GM18517 (cell line): ENCODE measurements at regions not wholly inside any gene's neighbourhood (a gene's known extent, or its start where the extent isn't known, plus 50 kb on each side); places are given as distances from the start of the nearest gene placed in this dataset.

ENCODE experiments used
- ATAC-seq: cut with Tn5 transposase; IDR thresholded peaks from one replicate; pipeline ENCODE4 v1.9.1; 2021; ENCODE audit warnings: mild to moderate bottlenecking, moderate library complexity; ENCODE audit not compliant: unreplicated experiment

DNA sequence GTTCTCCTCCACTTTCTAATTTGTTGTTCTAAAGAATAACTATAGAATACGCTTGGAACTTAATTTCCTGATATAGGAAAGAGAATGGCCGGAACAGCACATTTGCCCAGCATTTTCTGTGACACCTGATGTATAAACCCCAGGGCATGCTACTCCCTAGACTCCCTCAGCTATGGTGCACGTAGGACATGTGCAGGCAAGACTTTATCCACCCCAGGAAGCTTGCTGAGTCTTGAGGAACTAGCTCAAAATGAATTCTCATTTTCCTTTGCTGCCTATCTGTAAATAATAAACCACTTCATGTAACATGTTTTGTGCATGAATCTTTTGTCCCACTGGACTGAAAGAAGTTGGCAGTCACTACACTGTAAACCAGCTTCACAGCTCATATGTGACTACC lies 535.8 kb upstream of the SLITRK1 start:
- ATAC-seq: no peak

GRCh38 chr13:84417416-84417815 lies 535.1 kb upstream of the SLITRK1 start:
- no peak for ATAC-seq

DNA sequence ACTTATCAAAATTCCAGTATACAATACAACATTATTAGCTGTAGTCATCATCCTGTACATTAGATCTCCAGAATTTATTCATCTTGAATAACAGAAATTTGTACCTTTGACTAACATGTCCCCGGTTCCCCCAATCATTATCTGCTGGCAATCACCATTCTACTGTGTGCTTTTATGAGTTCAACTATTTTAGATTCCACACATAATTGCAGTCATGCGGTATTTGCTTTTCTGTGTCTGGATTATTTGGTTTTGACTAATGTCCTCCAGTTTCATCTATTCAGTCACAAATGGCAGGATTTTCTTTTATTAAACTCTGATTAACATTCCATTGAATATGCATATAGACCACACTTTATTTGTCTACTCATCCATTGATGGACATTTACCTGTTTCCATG lies 530.7 kb upstream of the SLITRK1 start:
- no peak for ATAC-seq

- no peak for ATAC-seq
These were observed 523.0 kb upstream of the SLITRK1 start for GRCh38 chr13:84405286-84405685.

DNA sequence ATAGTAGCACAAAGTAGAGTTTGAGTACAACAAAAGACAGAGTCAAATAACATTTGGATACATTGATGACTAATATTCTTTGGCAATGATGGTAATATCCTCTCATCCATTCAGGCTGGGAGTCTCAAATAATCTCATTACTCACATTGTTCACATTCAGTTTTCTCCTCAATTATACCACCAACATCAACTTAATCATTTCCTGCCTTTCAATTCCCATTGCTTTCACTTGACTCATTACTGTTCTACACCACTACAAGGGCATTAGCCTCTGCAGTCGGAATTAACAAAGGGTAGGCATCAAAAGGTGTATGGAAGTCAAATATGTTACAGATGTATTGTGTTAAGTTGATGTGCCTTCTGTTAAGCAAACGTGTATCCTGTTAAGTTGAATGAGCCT lies 518.4 kb upstream of the SLITRK1 start:
- no peak for ATAC-seq

GRCh38 chr13:84399320-84400085 lies 517.2 kb upstream of the SLITRK1 start:
- ATAC-seq: no peak

GRCh38 chr13:84393981-84394625 lies 511.8 kb upstream of the SLITRK1 start:
- no peak for ATAC-seq

GRCh38 chr13:84380866-84381265 lies 498.6 kb upstream of the SLITRK1 start:
- no peak for ATAC-seq

GRCh38 chr13:84377106-84377505 lies 494.8 kb upstream of the SLITRK1 start:
- ATAC-seq: no peak

DNA sequence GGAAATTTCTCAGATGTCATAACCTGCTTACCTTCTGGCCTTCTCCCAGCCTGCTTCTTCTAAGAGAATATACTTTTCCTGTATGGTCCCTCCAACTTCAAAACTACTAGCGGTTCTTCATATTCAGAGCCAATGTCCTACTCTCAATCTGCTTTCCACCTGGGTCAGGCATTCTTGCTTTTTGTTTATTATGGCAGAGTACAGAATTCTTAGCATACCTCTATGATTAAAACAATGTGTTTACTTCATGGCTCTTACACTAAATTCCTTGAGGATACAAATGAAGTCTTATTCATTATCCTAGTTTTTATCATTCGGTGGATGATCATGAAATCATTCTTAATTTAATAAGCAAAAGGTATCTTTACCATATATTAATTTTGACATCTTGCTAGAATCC lies 484.2 kb upstream of the SLITRK1 start:
- no peak for ATAC-seq

GRCh38 chr13:84362777-84363176 lies 480.5 kb upstream of the SLITRK1 start:
- no peak for ATAC-seq

GRCh38 chr13:84360822-84361221 lies 478.5 kb upstream of the SLITRK1 start:
- ATAC-seq: no peak

DNA sequence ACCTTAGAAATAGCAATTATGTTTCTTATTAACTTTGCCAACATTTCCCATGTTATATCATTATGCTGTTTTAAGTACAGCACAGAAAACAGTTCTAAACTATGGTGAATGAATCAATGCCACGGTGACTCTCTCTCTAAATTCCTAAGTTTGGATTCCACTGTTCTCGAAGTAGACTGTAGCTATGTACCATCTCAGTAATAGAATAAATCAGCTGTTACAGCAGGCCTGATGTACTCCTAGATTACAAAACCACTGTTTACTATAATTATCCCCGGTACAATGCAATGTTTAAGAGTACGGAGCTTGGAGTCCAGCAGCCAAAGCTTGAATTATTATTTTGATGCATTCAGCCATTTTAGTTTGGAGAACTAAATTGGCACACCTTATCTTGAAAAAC lies 476.3 kb upstream of the SLITRK1 start:
- no peak for ATAC-seq

GRCh38 chr13:84352946-84353345 lies 470.7 kb upstream of the SLITRK1 start:
- no peak for ATAC-seq

DNA sequence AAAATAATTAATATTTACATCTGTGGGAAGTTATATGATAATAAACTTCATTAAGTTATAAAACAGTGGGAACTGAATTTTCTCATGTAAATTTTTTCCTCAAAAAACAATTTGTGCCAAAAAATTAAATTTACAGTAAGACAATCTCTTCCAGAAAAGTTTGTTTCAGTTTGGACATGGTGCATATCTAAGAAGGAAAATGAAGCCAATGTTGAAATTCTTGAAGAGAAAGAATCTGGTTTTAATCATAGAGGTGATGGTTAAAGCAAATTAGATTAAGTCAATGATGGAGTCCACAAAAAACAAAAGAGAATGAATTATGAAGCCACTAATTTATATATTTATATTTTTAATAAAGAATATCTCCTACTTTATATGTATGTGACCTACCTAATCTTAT lies 457.2 kb upstream of the SLITRK1 start:
- no peak for ATAC-seq

- no peak for ATAC-seq
These were observed 450.1 kb upstream of the SLITRK1 start for GRCh38 chr13:84332346-84332745.

DNA sequence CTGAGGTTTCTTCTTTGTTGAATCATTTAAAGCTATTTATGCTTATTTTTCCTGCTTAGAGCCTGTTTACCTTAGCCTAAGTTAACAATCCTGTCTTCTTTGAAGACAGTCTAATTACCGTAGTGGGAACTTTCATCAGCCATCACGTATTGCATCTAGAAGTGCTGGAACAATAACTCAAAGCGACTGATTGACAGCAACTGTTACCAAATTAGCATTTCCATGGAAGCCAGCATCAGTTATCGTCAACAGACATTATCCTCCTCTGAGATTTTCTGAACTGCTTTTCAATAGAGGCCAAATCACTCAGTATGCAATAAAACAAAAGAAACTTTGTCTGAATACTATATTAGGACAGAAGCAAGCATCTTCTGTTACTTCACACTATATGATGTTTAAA lies 433.3 kb upstream of the SLITRK1 start:
- no peak for ATAC-seq

- no peak for ATAC-seq
These were observed 420.8 kb upstream of the SLITRK1 start for GRCh38 chr13:84303035-84303434.

DNA sequence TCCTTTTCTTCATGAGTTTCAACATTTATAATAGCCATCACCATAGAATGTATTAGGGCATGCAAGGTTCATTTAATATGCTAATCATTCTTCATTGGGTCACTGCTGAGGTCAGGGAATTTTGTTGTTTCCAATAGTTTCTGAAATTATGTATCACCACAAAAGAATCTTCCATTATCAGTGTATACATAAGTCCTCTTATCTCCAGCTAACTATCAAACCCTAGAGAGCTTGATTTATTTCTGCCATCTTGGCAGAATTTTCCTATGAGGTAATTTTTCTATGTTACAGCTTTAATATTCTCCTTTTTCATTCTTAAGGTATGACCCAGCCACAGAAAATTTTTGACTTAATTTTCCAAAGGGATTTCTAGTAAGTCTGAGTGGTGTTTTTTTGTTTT lies 415.0 kb upstream of the SLITRK1 start:
- no peak for ATAC-seq

DNA sequence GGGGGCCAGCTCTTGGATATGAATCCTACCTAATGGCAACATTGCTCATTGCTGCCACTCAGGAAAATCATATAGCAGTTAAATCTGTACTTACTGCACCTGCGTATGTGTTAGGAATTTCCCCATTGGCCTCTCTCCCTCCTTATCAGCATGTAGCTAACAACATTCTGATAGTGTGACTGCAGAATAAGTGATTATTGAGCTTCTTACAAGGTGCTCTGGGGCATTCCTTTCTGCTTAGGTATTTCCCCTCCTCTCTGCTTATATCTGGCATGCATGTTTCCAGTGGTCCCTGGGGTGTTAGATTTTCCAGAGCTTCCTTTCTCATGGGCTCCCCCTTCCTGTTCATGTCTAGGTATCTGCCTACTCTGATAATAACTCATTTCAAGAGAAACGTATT lies 414.1 kb upstream of the SLITRK1 start:
- ATAC-seq: no peak

DNA sequence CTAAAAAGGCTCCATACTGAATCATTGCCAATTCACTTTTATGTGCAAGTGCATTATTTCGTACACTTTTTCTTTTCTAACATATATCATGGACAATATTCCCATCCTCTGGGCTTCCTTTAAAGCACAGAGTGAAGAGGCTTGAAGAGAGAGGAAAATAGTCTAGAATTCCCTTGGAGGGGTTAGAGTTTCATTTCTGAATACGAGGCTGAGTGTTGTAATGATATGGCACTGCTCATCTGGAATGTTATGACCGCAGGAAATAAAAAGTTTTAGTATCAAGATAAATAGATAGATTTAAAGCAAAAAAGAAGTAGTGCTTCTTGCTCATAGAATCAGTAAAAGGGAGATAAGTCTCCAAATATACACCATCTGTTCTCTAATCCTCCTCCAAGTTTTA lies 412.3 kb upstream of the SLITRK1 start:
- no peak for ATAC-seq

GRCh38 chr13:84290386-84290785 lies 408.1 kb upstream of the SLITRK1 start:
- no peak for ATAC-seq

- ATAC-seq: no peak
These were observed 396.9 kb upstream of the SLITRK1 start for GRCh38 chr13:84279166-84279565.
